ENCODE measurements at regions not wholly inside any gene's neighbourhood (a gene's known extent, or its start where the extent isn't known, plus 50 kb on each side); places are given as distances from the start of the nearest gene placed in this dataset.
A peak's percentile ranks its signal among the peaks of the same experiment; 100 is the strongest.

DNA sequence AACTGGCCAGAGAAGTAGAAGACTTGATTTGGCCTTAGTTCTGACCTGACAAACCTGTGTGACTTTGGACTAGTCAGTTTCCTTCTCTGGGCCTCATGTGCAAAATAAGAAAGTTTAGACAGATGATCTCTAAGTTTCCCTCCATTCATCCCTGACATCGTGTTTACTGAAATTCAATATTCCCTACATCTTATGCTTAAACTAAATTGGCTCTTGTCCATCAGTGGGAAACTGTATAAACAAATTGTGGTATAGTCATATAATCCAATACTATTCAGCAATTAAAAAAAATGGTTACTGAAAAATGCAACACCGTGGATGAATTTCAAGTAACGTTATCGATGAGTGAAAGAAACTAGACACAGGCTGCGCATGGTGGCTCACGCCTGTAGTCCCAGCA, 64.4 kb upstream of the HRH1 start:
- no peak for ATAC-seq
- DNase-seq (ENCODE audit: low spot score): no peak

DNA sequence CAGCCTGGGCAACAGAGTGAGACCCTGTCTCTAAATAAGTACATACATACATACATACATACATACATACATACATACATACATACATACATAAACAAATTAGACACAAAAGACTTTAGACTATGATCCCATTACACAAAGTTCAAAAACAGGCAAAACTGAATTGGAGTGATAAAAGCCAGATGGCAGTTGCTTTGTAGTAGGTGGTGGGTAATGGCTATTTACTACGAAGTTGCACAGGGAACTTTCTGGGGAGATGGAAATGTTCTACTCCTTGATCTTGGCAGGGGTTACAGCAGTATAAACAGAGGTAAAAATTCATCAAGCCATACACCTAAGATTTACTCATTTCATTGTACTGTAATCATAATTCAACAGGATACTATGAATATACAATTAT, 63.7 kb upstream of the HRH1 start:
- DNase-seq (ENCODE audit: low spot score) (no peak), ATAC-seq (no peak)

GRCh38 chr3:11091088-11091590, 63.2 kb upstream of the HRH1 start:
- ATAC-seq (no peak), DNase-seq (ENCODE audit: low spot score) (no peak)

DNA sequence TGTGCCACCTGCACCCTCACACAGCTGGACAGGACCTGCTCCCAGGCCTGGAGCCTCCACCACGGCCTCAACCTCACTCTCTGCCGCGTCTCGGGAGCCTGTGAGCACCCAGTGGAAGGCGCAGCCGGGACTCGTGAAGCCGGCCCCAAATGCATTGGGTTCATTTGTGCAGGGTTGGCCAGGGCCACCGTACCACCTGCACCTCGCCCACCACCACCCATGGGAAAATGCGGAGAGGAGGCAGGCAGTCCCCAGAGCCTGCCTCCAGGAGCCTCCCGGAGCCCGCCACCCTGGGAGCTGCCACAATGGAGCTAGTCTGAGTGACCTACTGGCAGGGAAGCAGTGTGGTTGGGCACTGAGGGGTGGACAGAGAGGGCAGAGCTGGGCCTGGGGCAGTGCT, 62.5 kb upstream of the HRH1 start:
- ATAC-seq: no peak
- DNase-seq (ENCODE audit: low spot score): no peak

DNA sequence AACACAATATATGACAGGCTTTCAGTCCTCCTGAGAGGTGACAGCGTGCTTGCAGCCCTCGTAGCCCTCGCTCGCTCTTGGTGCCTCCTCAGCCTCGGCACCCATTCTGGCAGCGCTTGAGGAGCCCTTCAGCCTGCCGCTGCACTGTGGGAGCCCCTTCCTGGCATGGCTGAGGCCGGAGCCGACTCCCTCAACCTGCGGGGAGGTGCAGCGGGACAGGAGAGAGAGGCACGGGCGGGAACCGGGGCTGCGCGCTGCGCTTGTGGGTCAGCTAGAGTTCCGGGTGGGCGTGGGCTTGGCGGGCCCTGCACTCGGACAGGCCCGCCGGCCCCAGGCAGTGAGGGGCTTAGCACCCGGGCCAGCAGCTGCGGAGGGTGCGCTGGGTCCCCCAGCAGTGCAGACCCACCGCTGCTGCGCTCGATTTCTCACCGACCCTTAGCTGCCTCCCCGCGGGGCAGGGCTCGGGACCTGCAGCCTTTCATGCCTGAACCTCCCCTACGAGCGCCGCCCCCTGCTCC, 60.4 kb upstream of the HRH1 start:
- no peak for ATAC-seq
- DNase-seq (ENCODE audit: low spot score): no peak

DNA sequence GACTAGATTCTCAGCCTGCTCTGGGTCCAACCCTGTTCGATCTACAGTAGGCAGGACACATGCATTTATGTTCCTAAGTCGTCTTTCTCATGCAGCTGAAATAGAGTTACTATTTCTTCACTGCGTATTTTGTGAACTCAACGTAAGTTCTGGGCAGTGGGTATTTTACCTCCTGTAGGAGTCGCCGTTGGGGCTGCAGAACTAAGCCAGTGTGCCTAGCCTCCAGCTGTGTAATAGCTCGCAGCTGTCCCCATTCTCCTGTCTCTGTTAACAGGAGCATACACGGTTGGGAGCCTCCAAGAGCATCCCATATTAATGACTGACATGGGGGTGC, 58.4 kb upstream of the HRH1 start:
- DNase-seq (ENCODE audit: low spot score): no peak
- ATAC-seq: no peak

DNA sequence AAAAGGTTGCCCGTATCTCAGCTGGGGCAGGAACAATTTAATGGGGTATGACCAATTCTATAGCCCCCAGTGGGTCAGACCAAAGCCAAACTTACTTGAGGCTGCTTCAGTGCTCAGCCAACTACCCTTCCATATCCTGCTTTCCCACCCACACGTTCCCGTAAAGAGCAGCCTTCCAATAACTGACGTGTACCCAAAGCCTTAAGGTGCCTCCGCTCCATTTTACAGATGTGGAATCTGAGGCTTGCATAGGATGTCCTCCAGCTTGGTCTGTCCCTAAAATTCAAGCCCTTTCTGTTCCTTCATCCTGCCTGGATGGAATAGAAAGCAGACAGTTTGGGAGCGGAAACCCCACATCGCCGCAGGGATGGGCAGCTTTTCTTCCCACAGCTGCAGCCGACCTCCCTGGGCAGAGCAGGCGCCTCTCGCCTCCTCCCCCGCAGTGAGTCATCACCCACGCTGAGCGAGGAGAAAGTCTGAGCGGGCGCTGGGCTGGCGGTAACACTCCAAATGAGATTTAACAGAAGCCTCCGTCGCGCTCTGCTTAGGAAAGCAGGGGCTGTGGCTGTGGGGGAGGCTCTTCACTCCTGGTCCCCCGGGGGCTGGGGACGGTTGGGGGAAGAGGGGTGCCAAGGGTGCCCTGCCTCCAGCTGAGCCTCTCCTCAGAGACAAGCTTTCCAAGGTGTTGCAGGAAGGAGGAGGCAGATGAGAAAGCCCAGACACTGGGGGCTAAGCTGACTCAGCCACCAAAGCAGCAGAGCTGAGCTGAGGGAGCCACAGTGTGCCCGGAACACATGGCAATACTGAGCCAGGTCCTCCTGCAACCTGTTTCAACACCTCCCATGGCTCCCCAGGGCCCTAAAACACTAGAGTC, 57.8 kb upstream of the HRH1 start:
- ATAC-seq: peak; percentile 58
- no peak for DNase-seq (ENCODE audit: low spot score)

DNA sequence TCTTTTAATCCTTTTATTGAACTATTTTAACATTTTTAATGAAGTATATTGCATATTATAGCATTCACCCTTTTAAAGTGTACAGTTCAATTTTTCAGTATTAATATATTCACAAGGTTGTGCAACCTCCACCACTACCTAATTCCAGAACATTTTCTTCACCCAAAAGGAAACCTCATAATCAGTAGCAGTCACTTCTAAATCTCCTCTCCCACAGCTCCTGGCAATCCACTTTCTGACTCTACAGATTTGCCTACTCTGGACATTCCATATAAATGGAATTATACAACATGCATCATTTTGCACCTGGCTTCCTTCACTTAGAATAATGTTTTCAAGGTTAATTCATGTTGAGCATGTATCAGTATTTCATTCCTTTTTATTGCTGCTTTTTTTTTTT, 55.0 kb upstream of the HRH1 start:
- DNase-seq (ENCODE audit: low spot score) (no peak), ATAC-seq (no peak)

Data from left lobe of liver (tissue), 2 donors.